ENCODE measurements at regions not wholly inside any gene's neighbourhood (a gene's known extent, or its start where the extent isn't known, plus 50 kb on each side); places are given as distances from the start of the nearest gene placed in this dataset.

DNA sequence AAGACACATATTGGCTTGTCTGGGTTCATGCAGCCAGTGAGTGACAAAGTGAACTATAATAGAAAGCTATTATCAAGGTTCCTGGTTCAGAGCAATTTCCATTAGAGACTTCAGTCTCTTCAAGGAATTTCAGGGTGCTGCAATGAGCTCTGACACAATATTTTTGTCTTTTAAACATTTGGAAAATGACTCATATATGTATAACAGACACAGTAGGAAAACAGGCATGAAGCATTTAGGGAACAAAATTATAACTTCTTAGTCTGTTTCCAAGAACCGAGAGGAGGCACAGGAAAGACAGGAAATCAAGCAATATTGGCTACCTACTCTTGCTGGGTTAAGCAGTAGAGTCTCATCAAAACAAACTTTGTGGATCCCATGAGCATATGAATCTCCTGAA, 170.4 kb downstream of the PTPRC start:
- no peak for TF ChIP-seq CTCF (conservative IDR thresholded peaks at IDR 0.05)
- no peak overlapping the region for H3K27ac ChIP-seq

DNA sequence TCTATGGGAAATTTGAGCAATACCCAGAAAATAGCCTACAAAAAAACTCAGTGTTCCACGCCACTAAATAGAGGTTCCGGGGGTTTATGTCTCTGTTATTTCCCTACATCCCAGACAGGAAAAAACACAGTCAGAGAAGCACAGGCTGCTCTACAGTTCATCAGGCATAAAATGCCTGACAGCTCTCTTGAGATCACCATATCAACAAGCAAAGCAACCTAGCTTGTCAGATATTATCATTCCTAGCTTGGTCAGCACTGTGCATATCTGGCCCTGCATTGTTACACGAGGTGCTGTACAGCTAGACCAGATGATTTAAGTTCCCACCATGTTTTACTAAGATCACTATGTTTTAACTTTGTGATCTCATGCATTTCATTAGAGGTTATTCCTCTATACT, 172.6 kb downstream of the PTPRC start:
- no peak overlapping the region for H3K27ac ChIP-seq
- no peak for TF ChIP-seq CTCF (conservative IDR thresholded peaks at IDR 0.05)

GRCh38 chr1:198823626-198824025, 184.8 kb downstream of the PTPRC start:
- no peak for TF ChIP-seq CTCF (conservative IDR thresholded peaks at IDR 0.05)

DNA sequence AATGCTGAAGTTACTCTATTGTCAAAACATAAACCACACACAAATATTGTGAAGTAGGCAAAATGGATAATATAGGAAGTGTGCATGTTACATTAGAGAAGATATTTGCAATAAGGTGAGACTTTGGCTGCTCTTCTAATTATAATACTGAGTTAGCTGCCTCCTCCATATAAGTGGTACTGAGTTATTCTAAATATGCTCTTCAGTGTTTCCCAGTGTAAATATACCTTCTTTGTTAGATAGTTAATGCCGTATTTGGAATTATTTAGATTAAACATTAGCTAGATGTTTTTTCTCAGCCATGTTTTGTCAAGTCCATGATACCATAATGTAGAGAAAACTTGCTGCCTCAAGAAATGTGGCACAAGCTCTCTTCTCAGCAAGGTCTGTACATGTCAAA, 186.4 kb downstream of the PTPRC start:
- no peak for TF ChIP-seq CTCF (conservative IDR thresholded peaks at IDR 0.05)
- no peak overlapping the region for H3K27ac ChIP-seq

More at GRCh38 chr1:198823626-198824025, 184.8 kb downstream of the PTPRC start:
- H3K27ac ChIP-seq = no peak overlapping the region

DNA sequence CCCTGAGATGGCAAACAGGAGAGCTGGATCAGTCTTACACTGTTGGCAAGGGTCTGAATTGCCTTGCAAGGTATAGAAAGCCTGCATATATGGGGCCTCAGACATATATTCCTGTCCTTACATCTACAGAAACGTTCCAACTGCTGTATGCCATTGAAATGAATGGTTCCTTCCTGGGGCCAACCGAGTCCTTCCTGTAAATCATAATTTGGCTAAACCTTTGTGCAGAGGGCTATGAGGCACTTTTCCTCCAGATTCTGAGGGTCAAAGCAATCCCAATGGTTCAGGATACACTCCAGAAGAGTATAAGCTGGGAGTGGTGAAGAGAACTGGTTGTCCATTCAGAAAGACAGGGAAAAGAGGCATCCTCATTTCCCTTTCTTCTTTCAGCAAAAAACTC, 190.5 kb downstream of the PTPRC start:
- TF ChIP-seq CTCF (conservative IDR thresholded peaks at IDR 0.05) = no peak
- no peak overlapping the region for H3K27ac ChIP-seq

DNA sequence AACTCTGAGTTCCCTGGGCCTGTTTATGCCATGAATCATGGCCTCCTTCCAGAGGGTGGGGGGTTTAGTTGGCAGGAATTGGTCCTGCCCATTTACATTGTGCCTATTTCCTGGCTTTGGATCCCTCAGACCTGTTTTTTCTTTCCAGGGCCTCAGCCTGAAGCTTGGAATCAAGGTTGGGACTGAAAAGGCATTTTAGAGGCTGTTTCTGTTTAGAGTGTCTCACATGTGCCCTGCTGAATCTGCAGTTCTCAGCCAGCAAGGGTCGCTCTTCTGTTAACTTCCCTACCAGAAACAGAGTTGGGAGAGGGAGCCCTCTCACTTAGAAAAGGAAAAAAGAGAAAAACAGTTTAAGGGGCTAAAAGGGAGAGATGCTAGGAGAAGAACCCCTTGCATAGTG, 191.1 kb downstream of the PTPRC start:
- no peak for TF ChIP-seq CTCF (conservative IDR thresholded peaks at IDR 0.05)
- no peak overlapping the region for H3K27ac ChIP-seq

DNA sequence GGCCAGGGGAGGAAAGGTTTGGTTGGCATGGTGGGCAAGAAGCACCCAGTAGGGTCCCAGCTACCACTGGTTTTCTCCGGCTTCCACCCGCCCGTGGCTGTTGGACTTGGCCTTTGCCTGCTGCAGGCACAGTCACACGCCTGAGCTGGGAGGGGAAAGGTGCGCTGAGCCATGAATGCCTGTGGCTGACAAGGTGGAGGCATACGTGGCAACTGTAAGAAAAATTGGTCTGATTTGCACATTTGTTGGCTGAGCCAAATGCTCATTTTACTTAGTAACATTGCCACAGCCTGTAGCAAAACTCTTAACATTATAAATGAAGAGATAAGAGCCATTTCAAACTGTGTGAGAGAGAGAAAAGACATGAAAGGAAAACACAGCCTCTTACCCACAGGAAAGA, 191.6 kb downstream of the PTPRC start:
- no peak overlapping the region for H3K27ac ChIP-seq
- no peak for TF ChIP-seq CTCF (conservative IDR thresholded peaks at IDR 0.05)

Data from VCaP (cell line).